Left lung (tissue), 4 donors: ENCODE measurements at regions not wholly inside any gene's neighbourhood (a gene's known extent, or its start where the extent isn't known, plus 50 kb on each side); places are given as distances from the start of the nearest gene placed in this dataset.
A peak's percentile ranks its signal among the peaks of the same experiment; 100 is the strongest.

ENCODE experiments used
- ATAC-seq: fragments of 200-7000 bp; cut with Tn5 transposase; one replicate; pipeline ENCODE4 v1.9.1; 2020; ENCODE audit warnings: moderate library complexity
- DNase-seq, 4 donors: peaks; one replicate each; pipeline ENCODE4 v3.0.0-alpha.2; 2013 to 2020
- H3K27ac ChIP-seq, 2 donors: fragments of 200-600 bp; sonication (generic) in 1 of 2; one replicate each; pipeline versions ENCODE4 v1.5.0 to v1.8.0; 2020 to 2021
- H3K27me3 ChIP-seq, 2 donors: fragments of 200-600 bp; sonication (generic) in 1 of 2; one replicate each; pipeline versions ENCODE4 v1.5.0 to v1.8.0; 2020 to 2021
- H3K36me3 ChIP-seq, 2 donors: fragments of 200-600 bp; sonication (generic) in 1 of 2; one replicate each; pipeline versions ENCODE4 v1.5.0 to v1.8.0; 2020 to 2021
- H3K4me1 ChIP-seq, 2 donors: fragments of 200-600 bp; one replicate each; pipeline ENCODE4 v1.8.0; 2021
- H3K4me3 ChIP-seq, 2 donors: fragments of 200-600 bp; sonication (generic) in 1 of 2; one replicate each; pipeline versions ENCODE4 v1.5.0 to v1.8.0; 2020 to 2021; ENCODE audit warnings: mild to moderate bottlenecking in 1 of 2
- H3K9me3 ChIP-seq, 2 donors: fragments of 200-600 bp; sonication (generic) in 1 of 2; one replicate each; pipeline versions ENCODE4 v1.5.0 to v1.8.0; 2020 to 2021
- intact Hi-C, 2 donors: fragments of 100-400 bp; cut with DNase I; formaldehyde crosslinking; loops; one replicate each; pipeline versions ENCODE4 v1.11.2 to v1.14.2; 2022
- TF ChIP-seq, protein P1 (sequence below), 2 donors: fragments of 200-600 bp; sonication (generic) in 1 of 2; IDR thresholded peaks; one replicate each; pipeline versions ENCODE4 v1.5.0 to v1.8.0; 2021; ENCODE audit warnings: antibody characterized with exemption in 2 of 2
- donor health status: DM: no; HTN: yes; CAD: no.
- donor health status: DM: no; HTN: no; CAD: no.

DNA sequence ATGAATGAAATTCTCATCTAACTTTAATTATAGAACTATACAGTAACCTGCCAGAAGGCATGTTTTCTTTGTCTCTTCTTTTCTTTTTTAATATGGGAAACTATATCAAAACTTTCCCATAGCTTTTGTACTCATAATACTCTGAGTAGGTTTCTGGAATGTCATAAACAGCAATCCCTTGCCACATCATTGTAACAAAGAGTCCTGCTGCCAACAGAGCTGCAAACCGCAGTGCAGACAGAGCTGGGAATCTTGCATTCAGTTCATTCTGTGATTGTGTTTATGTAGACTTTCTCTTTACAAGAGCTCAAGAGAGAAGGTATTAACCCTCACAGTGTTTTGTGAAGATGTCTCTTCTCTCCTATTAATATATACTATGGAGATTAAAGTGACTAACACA, 304.4 kb upstream of the SLIT2 start:
- H3K27ac ChIP-seq, result no peak overlapping the region
- peaks cover 0 to 8% of the 10 kb centered on the region in 2 donors for H3K4me1 ChIP-seq
- DNase-seq (peak in 1 of 4 donors; percentile 18), ATAC-seq (peak; percentile 26)
- peaks cover 0 to 2% of the 10 kb centered on the region in 2 donors for H3K9me3 ChIP-seq
- H3K4me3 ChIP-seq, result no peak overlapping the region
- TF ChIP-seq, protein P1, sequence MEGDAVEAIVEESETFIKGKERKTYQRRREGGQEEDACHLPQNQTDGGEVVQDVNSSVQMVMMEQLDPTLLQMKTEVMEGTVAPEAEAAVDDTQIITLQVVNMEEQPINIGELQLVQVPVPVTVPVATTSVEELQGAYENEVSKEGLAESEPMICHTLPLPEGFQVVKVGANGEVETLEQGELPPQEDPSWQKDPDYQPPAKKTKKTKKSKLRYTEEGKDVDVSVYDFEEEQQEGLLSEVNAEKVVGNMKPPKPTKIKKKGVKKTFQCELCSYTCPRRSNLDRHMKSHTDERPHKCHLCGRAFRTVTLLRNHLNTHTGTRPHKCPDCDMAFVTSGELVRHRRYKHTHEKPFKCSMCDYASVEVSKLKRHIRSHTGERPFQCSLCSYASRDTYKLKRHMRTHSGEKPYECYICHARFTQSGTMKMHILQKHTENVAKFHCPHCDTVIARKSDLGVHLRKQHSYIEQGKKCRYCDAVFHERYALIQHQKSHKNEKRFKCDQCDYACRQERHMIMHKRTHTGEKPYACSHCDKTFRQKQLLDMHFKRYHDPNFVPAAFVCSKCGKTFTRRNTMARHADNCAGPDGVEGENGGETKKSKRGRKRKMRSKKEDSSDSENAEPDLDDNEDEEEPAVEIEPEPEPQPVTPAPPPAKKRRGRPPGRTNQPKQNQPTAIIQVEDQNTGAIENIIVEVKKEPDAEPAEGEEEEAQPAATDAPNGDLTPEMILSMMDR (IDR thresholded peaks at IDR 0.05), result no peak
- intact Hi-C loops, result no loop called here
- no peaks in the 10 kb centered on the region for H3K36me3 ChIP-seq
- no peaks in the 10 kb centered on the region for H3K27me3 ChIP-seq

DNA sequence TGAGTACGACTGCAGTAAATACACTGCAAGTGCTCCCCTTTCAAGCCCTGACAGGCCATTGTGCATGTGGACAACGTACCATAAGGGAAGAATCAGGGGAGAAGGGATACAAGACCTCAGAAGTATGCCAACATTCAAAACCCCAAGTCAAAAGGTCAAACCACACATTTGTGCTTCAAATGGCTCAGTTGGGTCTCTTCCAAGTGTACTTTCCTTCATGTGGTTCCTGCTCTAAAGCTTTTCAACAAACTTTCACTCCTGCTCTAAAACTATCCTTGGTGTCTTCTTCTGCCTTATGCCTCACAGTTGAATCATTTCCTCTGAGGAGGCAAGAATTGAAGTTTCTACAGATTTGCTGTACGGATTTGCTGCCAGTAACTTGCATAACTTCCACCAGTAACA, 305.7 kb upstream of the SLIT2 start:
- Histone ChIP-seq H3K9me3 (no peaks in the 10 kb centered on the region), H3K36me3 (no peaks in the 10 kb centered on the region), H3K27ac (peak overlapping the region in 1 of 2 donors; percentile 34), H3K27me3 (no peaks in the 10 kb centered on the region), H3K4me3 (no peak overlapping the region), H3K4me1 (peaks cover 0 to 8% of the 10 kb centered on the region in 2 donors)
- TF ChIP-seq, protein P1 (IDR thresholded peaks at IDR 0.05), result no peak
- peak in 1 of 4 donors; percentile 15 for DNase-seq
- intact Hi-C loops, result no loop called here
- ATAC-seq, result peak; percentile 69

DNA sequence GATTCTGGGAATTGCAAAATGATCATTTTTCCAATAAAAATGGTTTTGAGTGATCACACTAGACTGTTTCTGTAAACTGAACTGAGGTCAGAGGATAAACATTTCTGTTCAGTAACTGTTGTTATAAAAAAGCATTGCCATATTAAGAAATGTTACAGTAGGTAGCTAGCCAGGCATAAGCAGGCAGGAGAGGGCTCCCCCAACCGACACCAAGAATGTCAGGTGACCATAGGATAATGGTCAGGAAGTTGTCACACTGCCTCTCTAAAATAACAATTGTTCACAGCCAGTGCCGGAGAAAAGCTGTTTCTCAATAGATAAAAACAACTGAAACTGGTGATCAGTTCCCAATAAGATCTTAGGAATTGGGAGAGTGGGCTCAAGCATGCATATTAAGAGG, 306.2 kb upstream of the SLIT2 start:
- Histone ChIP-seq H3K27ac (peak overlapping the region in 1 of 2 donors; percentile 34), H3K4me1 (peaks cover 0 to 8% of the 10 kb centered on the region in 2 donors), H3K9me3 (no peaks in the 10 kb centered on the region), H3K36me3 (no peaks in the 10 kb centered on the region), H3K27me3 (no peaks in the 10 kb centered on the region), H3K4me3 (no peak overlapping the region)
- no peak for DNase-seq
- TF ChIP-seq, protein P1 (IDR thresholded peaks at IDR 0.05), result no peak
- no peak for ATAC-seq
- intact Hi-C loops, result no loop called here

GRCh38 chr4:19944806-19945205, 306.9 kb upstream of the SLIT2 start:
- no peaks in the 10 kb centered on the region for H3K27me3 ChIP-seq
- DNase-seq (no peak), ATAC-seq (no peak)
- no peaks in the 10 kb centered on the region for H3K36me3 ChIP-seq
- TF ChIP-seq, protein P1 (IDR thresholded peaks at IDR 0.05), result no peak
- peaks cover 0 to 8% of the 10 kb centered on the region in 2 donors for H3K4me1 ChIP-seq
- no peak overlapping the region for H3K27ac ChIP-seq
- H3K4me3 ChIP-seq, result no peak overlapping the region
- no peaks in the 10 kb centered on the region for H3K9me3 ChIP-seq
- intact Hi-C loops, result no loop called here

DNA sequence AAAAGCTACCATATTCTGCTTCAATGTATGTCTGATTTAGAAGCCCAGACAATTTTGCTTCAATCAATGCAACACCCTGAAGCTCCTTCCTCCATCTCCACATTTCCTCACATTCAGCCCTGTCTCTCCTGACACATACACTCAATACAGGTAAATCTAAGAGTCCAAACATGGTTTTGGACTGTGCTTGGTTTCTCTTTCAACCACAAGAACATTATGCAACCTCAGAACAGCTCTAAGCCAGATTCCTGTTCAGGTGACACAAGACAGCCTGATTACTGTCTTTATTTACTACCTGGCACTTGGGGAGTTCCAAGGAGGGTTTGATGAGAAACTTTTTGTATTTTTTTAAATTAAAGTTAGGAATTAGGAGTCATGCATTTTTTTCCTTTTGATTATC, 307.5 kb upstream of the SLIT2 start:
- H3K4me3 ChIP-seq, result no peak overlapping the region
- DNase-seq, result no peak
- no peaks in the 10 kb centered on the region for H3K36me3 ChIP-seq
- TF ChIP-seq, protein P1 (IDR thresholded peaks at IDR 0.05), result no peak
- H3K9me3 ChIP-seq, result no peaks in the 10 kb centered on the region
- ATAC-seq, result peak; percentile 41
- H3K4me1 ChIP-seq, result peaks cover 0 to 8% of the 10 kb centered on the region in 2 donors
- intact Hi-C loops, result no loop called here
- no peaks in the 10 kb centered on the region for H3K27me3 ChIP-seq
- no peak overlapping the region for H3K27ac ChIP-seq
